Breast epithelium (tissue), 3 donors: ENCODE measurements at regions not wholly inside any gene's neighbourhood (a gene's known extent, or its start where the extent isn't known, plus 50 kb on each side); places are given as distances from the start of the nearest gene placed in this dataset.
"Not testable (repeated sequence)": the region's sequence is repeated elsewhere in the genome, so short reads cannot be mapped to it uniquely, and the experiment has no call there.

ENCODE experiments used
- CTCF ChIP-seq, 3 donors: fragments of 450-650 bp; IDR thresholded peaks; one replicate each; pipeline ENCODE4 v1.5.1; 2016 to 2017; ENCODE audit warnings: antibody characterized with exemption in 3 of 3, mild to moderate bottlenecking in 3 of 3, moderate library complexity in 3 of 3
- POLR2A ChIP-seq: fragments of 450-650 bp; IDR thresholded peaks from one replicate; pipeline ENCODE4 v1.6.1; 2016; ENCODE audit warnings: antibody characterized with exemption, mild to moderate bottlenecking, moderate library complexity
- POLR2AphosphoS5 ChIP-seq, 3 donors: sonication (generic); formaldehyde crosslinking; IDR thresholded peaks; one replicate each; pipeline ENCODE4 v1.6.1; 2017; ENCODE audit warnings: antibody characterized with exemption in 3 of 3

- TF ChIP-seq CTCF (IDR thresholded peaks at IDR 0.05); POLR2AphosphoS5 (IDR thresholded peaks at IDR 0.05); POLR2A: not testable (repeated sequence)
These were observed 886.7 kb downstream of the FAT4 start for GRCh38 chr4:126201251-126202138.
